GM18873 (cell line): ENCODE measurements at regions not wholly inside any gene's neighbourhood (a gene's known extent, or its start where the extent isn't known, plus 50 kb on each side); places are given as distances from the start of the nearest gene placed in this dataset.

Source experiments
- ATAC-seq: cut with Tn5 transposase; IDR thresholded peaks from one replicate; pipeline ENCODE4 v1.9.1; 2021; ENCODE audit warnings: mild to moderate bottlenecking, moderate library complexity, moderate number of reproducible peaks; ENCODE audit not compliant: unreplicated experiment, low FRiP score

DNA sequence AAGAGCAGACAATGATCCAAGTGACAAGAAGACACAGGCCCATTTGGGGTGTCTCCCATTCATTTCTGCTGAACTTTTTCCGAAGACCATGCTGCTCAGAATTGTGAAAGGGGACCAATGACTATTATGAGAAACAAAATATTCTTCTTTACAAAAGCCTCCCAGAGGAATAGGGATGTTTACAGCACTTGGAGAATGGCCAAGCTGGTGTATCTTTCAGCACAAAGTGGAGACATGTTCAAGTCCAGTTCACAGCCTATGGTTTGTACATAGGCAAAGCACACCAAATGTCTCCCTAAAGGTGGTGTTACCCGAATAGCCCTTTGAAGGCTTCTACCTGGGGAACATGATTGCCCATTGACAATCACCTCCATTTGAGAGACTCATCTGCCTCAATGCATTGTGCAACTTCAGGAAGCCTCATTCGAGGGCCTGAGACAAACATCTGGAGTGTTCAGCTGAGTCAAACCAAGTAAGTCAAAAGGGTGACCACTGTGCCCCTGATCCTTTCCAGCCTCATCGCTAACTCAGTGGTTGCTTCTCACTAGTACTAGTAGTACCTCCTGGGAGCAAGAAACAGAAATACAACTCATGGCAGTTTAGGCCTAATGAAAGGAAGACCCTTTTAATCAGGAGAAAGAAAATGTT lies 451.0 kb upstream of the MARCKS start:
- no peak for ATAC-seq

DNA sequence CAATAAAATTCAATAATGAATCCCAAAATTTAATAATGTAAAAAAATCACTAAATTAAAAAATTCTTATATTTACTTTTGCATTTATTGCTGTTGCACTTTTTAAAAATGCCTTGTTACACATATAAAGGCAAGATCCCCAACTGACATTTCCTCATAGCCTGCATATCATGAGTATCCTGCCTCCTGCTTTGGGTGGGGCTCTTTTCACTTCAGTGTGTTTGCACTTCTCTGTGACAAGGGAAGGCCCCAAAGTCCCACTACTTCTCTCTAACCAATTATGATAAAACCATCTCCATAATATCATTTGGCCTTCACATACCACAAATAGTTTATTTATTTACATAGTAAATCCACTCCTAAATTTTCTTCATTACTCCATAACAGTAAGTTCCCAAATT lies 446.1 kb upstream of the MARCKS start:
- ATAC-seq, result no peak

GRCh38 chr6:113412589-113413357 lies 444.4 kb upstream of the MARCKS start:
- no peak for ATAC-seq

- ATAC-seq, result no peak
These were observed 442.6 kb upstream of the MARCKS start for GRCh38 chr6:113414511-113414910.

DNA sequence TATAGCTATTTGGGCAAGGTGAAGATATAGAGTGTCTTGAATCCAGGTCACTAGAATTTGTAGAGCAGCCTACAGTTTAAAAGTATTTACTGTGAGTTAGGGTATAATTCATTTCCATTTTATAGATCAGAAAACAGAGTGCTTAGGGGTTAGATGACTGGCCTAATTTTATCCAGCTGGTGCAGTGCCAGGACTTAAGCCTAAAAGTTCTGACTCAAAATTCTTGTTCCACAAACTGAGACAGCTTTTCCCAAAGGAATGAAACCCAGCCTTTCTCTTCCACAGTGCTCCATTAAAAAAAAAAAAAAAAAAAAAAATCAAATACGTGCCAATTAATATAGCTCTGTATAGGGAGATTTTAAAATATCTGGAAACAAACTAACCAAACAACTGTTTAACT lies 441.0 kb upstream of the MARCKS start:
- no peak for ATAC-seq

GRCh38 chr6:113420290-113420689 lies 436.9 kb upstream of the MARCKS start:
- no peak for ATAC-seq

DNA sequence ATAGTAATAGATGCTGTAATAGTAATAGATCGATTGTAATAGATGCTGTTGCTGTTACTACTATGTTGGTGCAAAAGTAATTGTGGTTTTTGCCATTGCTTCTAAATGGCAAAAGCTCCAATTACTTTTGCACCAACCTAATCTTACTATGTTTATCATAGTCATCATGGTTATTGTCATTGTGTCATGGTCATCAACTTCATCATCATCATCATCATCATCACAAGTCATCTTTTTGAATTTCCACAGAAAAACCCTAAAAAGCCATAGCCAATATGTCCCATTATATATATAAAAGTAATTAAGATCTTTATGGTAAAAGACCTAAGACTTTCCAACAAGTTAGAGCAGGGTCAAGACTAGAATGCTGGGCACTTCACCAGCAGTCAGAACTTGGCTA lies 435.1 kb upstream of the MARCKS start:
- no peak for ATAC-seq

DNA sequence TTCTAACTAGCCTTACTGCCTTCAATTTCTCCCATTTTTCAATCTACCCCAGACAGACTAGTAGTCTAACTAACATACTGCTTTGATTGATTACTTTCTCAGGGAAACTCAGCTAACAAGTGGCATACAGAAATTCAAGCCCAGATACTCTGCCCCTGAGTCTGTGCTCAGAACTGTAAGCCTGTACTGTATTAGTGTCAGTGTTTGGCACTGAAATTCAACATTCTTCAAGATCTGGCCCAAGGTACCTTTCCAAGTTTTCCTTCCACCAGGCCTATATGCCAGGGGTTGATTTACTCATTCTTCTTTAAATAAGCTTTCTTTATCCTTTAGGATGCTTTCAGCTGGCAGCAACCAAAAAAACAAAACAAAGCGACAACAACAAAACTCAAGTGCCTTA lies 433.2 kb upstream of the MARCKS start:
- ATAC-seq, result no peak

- ATAC-seq, result no peak
These were observed 431.0 kb upstream of the MARCKS start for GRCh38 chr6:113425977-113426660.

GRCh38 chr6:113427617-113428016 lies 429.5 kb upstream of the MARCKS start:
- ATAC-seq, result no peak

DNA sequence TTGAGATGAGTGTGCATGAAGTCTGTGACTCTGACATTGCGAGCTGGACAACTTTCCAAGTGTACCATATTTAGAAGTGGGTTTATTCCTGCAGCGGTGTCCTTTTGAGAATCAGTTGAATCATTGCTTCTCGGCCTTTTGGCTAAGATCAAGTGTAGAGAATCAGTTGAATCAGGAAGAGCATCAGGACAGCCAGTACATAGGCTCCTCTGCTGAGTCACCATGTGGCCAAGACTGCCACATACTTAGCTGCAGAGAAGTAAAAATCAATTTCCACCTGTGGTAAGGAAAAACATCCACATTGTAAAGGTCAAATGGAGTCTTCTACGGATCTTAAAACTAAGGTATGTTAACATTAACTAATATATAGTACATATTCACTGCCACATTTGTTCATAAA lies 428.4 kb upstream of the MARCKS start:
- ATAC-seq, result no peak

DNA sequence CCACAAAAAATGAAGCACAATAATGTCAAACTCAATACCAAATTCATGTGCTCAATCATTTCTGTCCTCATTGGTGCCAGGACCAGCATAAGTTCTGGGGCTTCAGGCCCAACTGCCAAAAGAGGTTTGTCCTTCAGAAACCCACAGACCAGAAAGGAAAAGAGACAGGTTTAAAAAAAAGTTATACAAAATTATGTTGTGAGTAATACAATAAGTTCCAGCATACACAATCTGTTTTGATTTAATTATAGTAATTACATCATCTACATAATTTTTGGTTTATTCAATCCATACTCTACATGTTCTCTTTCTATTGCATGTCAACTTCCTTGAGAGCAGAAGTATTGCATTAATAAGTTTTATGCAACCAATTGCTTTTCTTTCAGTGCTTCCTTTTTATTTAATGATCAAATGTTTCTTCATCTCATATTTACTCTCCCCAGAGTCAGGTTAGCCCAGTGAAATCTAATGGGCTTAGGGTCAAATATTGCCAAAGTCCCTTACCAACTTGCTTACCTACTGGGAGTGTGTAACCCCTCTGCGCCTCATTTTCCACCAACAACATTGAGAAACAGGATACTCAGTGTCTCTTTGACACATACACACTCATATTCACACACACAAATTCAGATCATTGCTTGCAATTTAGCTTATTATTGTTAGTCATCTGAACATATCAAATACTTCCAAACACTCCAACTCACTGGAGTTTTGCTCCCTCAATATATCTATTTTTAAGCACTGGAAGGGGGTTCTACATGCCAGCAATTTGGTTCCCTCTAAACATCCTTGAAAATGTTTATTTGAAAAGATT lies 424.4 kb upstream of the MARCKS start:
- ATAC-seq, result no peak

DNA sequence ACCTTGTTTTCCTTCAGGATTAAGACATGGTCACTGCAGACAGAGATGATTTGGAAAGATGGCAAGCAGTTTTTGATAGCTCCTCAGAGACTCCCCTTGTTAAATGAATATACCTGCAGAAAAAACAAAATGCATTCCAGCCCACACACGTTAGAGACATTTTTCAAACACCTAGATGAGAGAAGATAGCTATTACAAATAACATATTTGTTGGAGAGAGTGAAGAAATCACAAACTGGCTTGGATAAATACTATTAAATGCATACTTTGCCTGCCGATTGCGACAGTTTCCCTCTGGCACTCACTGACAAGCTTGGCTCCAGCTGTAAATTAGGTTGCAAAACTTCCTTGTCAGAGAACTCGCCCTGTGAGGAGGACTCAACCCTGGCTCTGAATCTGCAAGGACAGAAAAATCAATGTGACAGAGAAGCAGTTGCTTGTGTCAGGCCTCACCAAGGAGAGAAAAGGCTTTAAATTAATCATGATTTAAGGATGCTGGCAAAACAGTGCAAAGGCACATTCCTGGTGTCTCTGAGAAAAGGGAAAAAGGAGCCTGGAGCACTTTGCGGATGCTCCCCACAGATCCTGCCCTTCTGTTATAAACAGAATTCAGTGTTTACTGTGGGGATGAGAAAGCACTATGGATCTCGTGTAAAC lies 423.7 kb upstream of the MARCKS start:
- no peak for ATAC-seq

DNA sequence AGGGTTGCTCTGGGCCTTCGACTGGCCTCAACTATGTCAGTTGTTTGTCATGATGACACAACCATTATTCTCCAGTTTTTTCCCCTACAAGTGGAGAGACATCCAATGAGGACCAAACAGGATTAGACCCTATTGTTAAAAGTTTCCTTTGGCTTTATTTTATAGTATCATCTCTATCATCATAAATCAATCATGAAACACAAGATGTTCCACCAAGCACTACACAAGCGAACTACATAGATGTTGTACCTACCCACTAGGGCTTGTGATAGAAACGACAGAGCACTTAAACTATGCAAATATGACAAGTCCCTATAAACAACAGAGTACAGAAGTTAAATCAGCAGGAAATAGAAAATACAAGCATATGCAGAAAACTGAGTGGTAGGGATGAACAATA lies 422.5 kb upstream of the MARCKS start:
- no peak for ATAC-seq

DNA sequence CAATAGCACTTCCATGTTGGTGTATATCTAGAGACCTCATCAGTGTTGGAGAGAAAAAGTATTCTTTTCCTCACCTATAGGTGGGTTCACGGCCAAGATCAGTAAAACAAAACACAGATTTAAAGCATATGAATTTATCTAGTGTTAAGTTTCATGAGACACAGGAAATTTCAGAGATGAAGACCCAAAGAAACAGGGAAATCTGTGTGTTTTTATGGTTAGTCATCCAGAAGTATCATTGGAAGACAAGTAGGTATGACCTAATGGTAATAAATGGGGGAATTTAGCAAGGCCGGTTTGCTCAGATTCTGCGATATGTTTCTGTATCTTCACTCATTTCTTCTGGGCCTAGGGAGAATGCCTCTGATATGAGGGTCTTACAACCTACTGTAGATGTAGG lies 419.6 kb upstream of the MARCKS start:
- ATAC-seq, result no peak

DNA sequence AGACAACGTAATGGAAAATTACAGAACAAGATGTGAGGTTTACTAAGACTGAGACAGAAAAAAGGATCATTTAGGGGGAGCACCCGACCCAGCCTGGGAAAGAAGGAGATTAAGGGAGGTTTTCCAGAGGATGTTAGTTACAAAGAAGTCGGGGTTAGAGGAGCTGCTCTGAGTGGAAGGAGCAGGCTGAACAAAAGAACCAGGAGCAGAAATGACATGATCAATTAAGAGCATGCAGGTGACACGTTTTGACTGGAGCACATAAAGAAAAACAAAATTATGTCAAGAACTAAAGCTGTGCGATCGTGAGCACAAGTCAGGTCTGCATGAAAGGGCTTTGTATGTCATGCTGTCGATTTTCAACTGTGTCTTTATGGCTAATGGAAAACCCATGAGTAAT lies 417.3 kb upstream of the MARCKS start:
- no peak for ATAC-seq

GRCh38 chr6:113442040-113442439 lies 415.1 kb upstream of the MARCKS start:
- ATAC-seq, result no peak

DNA sequence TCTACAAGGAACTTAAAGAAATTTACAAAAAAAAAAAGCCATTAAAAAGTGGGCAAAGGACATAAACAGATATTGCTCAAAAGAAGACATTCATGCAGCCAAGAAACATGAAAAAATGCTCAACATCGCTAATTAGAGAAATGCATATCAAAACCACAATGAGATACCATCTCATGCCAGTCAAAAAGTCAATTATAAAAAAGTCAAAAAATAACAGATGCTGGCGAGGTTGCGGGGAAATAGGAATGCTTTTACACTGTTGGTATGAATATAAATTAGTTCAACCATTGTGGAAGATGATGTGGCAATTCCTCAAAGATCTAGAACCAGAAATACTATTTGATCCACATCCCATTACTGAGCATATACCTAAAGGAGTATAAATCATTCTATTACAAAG lies 411.9 kb upstream of the MARCKS start:
- no peak for ATAC-seq

- no peak for ATAC-seq
These were observed 409.9 kb upstream of the MARCKS start for GRCh38 chr6:113447088-113447831.

DNA sequence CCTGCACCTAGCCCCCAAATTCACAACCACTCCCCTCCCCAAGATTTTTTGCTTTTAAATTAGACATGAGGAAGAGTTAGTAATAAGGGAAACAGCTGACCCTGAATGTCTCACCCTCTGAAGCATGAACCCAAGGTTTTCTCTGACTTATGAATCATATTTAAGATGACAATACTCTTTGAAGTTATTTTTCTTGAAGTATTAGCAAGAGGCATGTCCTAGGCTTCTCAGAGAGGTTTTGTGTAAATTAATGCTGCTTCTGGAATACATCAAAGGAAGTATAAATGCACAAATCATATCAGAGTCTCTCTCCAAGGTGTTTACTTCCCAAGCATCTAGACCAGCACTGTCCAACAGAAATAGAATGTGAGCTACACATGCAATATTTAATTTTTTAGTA lies 408.1 kb upstream of the MARCKS start:
- no peak for ATAC-seq
